AG09309 (cell line): ENCODE measurements at regions not wholly inside any gene's neighbourhood (a gene's known extent, or its start where the extent isn't known, plus 50 kb on each side); places are given as distances from the start of the nearest gene placed in this dataset.

ENCODE experiments used
- DNase-seq: peaks from one replicate; pipeline ENCODE4 v3.0.0-alpha.2; 2010; ENCODE audit warnings: low read depth
- H3K4me3 ChIP-seq: 2 replicates; pipeline ENCODE4 v1.5.1; 2011; ENCODE audit warnings: mild to moderate bottlenecking, low read depth, low read length, moderate library complexity; ENCODE audit not compliant: control insufficient read depth
- CTCF ChIP-seq: IDR thresholded peaks from 2 replicates; pipeline ENCODE4 v1.5.1; 2011; ENCODE audit warnings: mild to moderate bottlenecking, low read depth, low read length, inconsistent platforms; ENCODE audit not compliant: insufficient read depth, control insufficient read depth; ENCODE audit errors: missing control alignments

- no peak for DNase-seq
- no peak for TF ChIP-seq CTCF
- no peak overlapping the region for H3K4me3 ChIP-seq
Measured at GRCh38 chr10:70981171-70981836, 92.9 kb upstream of the PCBD1 start.

- no peak for TF ChIP-seq CTCF
- no peak for DNase-seq
- no peak overlapping the region for H3K4me3 ChIP-seq
Measured at GRCh38 chr10:70981936-70982335, 93.6 kb upstream of the PCBD1 start.

GRCh38 chr10:70982443-70982842 is 94.1 kb upstream of the PCBD1 start:
- DNase-seq, result no peak
- no peak overlapping the region for H3K4me3 ChIP-seq
- no peak for TF ChIP-seq CTCF

DNA sequence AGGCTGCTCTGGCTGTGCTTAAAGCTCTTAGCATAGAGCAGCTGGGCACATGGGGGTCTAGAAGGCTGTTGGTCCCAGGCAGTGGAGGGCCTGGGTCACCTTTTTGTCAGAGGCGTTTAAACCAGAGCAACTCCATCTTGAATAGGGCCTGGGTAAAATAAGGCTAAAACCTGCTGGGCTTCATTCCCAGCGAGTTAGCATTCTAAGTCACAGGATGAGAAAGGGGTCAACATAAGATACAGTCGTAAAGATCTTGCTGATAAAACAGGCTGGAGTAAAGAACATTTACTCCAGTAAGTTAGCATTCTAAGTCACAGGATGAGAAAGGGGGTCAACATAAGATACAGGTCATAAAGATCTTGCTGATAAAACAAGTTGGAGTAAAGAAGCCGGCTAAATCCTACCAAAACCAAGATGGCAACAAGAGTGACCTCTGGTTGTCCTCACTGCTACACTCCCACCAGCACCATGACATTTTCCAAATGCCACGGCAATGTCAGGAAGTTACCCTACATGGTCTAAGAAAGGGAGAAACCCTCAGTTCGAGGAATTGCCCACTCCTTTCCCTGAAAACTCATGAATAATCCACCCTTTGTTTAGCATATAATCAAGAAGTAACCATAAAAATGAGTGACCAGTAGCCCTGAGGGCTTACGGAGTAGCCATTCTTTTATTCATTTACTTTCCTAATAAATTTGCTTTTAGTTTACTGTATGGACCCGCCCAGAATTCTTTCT is 96.8 kb upstream of the PCBD1 start:
- no peak for DNase-seq
- H3K4me3 ChIP-seq, result no peak overlapping the region
- no peak for TF ChIP-seq CTCF

DNA sequence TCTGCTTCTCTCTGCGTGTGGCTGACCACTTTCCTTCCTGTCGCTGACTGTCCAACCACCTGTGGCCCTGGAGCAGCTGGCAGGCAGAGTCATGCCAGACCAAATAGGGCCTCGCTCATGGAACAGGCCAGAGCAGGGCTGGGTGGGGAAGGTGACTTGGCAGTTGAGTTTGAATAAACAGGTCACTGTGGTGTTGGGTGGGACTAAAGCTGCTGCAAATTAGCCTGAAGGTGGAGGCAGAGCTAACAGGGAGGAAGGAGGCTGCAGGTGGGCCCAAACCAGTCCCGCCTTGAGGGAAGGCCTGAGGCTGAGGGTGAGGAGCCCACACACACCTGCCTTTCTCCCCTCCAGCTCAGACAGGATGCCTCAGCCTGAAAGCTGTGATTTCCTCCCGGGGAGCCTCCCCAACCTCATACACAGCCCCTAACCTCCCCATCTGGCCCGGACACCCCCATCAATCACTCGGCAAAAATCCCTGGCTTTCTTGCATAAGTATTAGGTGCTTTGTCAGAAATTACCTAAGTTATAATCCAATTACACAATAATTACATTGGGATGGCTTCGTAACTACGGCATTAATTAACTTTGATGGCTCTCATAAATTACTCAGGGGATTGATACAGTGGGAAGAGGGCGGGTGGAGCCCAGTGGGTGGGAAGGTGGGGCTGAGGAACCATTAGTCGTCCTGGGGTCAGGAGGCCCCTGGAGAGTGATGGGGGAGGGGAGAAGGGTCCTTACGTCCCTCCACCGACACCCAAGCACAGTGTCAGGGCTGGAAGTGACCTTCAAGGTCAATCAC is 97.7 kb upstream of the PCBD1 start:
- DNase-seq, result no peak
- TF ChIP-seq CTCF, result no peak

GRCh38 chr10:70986623-70986950 is 98.2 kb upstream of the PCBD1 start:
- no peak for TF ChIP-seq CTCF

More for the DNA sequence above, 97.7 kb upstream of the PCBD1 start:
- H3K4me3 ChIP-seq, result no peak overlapping the region

More at GRCh38 chr10:70986623-70986950, 98.2 kb upstream of the PCBD1 start:
- DNase-seq, result no peak
- H3K4me3 ChIP-seq, result no peak overlapping the region
